Amniotic stem cell (primary cell): ENCODE measurements at regions not wholly inside any gene's neighbourhood (a gene's known extent, or its start where the extent isn't known, plus 50 kb on each side); places are given as distances from the start of the nearest gene placed in this dataset.
A peak's percentile ranks its signal among the peaks of the same experiment; 100 is the strongest.

Experiments
- DNase-seq: peaks from one replicate; lab custom pipeline; 2025; lab: John Stamatoyannopoulos, UW

DNA sequence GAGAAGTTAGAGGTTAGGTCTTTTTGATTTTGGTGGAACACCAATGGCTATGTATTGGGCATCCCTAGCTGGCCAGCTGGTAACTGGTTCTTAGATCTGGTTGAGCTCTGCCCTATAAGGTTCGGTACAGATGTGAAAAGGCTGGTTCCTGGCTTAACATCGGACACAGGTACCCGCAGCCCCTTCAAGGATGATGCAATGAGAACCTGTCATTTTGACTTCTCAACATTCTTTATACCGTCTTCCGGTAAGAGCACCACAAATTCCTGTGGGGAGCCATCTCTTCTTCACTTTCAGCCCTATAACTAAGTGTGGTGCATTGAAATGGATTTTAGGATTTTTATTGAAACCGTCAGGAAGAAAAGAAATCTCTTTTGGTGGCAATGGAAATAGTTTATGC, 222.8 kb downstream of the ADAMTS9 start:
- DNase-seq = no peak

- no peak for DNase-seq
These were observed 223.8 kb downstream of the ADAMTS9 start for GRCh38 chr3:64463981-64464380.

- DNase-seq = peak; percentile 69
These were observed 225.6 kb downstream of the ADAMTS9 start for GRCh38 chr3:64462203-64462602.

DNA sequence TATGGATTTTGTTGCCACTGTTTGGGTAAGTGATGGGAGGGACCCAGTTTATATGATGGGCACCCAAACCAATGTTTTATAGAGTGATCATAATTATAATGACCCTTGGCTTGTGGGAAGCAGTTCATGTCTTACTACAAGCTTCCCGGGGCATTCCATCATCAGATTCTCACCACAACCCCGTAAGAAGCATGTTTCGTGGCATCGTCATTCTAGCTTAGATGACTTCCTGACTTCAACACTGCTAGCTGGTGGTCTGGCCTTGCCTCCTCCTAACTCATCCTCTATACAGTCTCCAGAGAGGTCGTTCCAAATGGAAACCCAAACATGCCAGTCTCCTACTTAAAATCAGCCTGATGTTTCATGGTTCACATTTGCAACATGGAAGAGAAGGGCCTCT, 226.9 kb downstream of the ADAMTS9 start:
- peak; percentile 35 for DNase-seq

GRCh38 chr3:64460141-64460730, 227.6 kb downstream of the ADAMTS9 start:
- no peak for DNase-seq

- DNase-seq = no peak
These were observed 228.1 kb downstream of the ADAMTS9 start for GRCh38 chr3:64459711-64460110.

DNA sequence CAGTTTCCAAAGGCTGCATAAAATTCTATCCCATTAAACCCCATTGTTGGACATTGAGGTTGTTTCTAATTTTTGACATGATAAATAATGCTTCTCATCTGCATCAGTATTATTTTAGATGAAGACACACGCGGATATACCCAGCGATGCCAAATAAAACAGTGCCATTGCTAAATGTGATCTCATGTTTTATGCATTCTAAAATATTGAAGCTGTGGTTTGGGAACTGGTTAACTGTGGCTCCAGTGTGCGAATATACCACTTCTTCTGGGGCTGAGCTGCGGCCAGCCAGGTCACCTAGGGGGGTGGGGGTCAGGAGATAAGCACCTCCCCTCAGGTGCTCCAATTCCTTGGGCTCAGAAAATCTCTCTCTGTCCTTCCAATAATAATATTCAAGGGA, 230.0 kb downstream of the ADAMTS9 start:
- no peak for DNase-seq

DNA sequence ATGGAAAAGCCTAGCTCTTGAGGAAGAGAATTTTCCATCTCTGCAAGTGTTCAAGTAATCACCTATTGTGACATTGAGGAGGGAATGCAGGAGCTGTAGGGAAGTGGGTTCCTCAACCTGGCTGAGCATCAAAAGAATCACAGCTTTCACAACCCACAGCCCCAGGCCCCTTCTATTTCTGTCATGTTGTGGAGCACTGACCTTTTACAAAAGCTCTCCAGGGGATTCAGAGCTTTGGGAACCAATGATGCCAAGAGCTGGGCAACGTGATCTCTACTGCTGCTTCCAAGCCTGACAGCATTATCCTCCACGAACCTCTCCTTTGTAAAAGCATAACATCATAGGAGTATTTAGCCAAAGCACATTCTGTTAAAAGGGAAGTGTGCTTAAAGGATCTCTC, 231.1 kb downstream of the ADAMTS9 start:
- DNase-seq = no peak

GRCh38 chr3:64455351-64455750, 230.1 kb upstream of the PRICKLE2 start:
- DNase-seq = no peak

GRCh38 chr3:64454768-64455167, 229.5 kb upstream of the PRICKLE2 start:
- DNase-seq = no peak

- no peak for DNase-seq
These were observed 228.9 kb upstream of the PRICKLE2 start for GRCh38 chr3:64454179-64454578.

- no peak for DNase-seq
These were observed 226.2 kb upstream of the PRICKLE2 start for GRCh38 chr3:64451283-64452012.

DNA sequence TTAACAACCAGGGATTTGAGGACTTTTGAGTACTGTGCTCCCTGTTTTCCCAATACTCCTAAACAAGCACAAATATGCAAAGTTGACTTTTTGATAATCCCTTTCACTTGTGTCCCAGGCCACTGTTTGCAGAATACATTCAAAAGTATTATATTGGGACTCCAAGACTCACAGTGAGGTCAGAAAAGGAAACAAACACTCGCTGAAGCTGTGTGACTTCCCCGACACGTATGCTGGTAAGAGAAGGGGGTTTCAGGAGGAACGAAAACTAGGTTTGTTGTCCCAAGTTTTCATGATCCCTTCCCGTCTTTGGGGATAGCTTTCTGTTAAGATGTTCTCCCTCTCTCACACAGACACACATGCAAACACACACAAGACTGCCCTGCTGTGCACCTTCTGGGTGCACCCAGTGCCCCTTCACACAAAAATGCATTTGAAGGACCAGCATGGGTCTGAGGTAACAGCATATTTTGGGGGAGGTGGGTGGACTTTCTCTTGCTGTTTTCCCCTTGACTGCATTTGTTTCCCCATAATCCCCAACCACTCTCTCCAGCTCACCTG, 225.2 kb upstream of the PRICKLE2 start:
- DNase-seq = no peak

DNA sequence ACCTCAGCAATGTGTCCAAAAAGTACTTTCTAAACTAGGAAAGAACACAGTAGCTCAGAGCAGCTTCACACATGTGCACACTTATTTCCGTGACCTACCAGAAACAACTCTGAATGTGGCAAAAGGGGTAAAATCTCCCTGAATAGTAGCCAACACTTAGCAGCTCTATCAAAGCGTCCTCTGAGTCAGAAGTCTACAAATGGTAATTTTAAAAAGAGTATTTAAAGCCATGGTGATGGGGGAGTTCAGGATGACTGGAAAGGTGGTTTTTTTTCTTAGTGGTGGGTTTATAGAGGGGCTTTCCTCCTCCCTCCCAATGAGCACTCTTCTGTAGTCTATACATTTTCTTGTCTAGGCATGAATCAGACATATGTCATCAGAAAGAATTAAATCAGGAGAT, 223.8 kb upstream of the PRICKLE2 start:
- no peak for DNase-seq

DNA sequence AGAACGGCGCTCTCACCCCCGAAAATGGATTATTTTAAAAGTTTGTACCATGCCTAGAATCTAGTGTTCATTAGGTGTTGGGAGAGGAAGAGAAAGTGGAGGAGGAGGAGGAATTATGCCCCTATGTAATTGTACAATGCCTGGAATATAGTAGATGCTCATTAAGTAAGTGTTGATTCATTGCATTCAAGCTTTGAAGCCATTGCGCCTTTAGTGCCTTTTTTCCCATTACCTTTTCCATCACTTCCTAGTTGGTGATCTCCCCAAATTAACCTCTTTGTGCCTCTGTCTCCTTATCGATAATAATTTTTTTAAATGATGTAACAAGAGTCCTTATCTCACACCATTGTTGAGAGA, 220.7 kb upstream of the PRICKLE2 start:
- DNase-seq = no peak

DNA sequence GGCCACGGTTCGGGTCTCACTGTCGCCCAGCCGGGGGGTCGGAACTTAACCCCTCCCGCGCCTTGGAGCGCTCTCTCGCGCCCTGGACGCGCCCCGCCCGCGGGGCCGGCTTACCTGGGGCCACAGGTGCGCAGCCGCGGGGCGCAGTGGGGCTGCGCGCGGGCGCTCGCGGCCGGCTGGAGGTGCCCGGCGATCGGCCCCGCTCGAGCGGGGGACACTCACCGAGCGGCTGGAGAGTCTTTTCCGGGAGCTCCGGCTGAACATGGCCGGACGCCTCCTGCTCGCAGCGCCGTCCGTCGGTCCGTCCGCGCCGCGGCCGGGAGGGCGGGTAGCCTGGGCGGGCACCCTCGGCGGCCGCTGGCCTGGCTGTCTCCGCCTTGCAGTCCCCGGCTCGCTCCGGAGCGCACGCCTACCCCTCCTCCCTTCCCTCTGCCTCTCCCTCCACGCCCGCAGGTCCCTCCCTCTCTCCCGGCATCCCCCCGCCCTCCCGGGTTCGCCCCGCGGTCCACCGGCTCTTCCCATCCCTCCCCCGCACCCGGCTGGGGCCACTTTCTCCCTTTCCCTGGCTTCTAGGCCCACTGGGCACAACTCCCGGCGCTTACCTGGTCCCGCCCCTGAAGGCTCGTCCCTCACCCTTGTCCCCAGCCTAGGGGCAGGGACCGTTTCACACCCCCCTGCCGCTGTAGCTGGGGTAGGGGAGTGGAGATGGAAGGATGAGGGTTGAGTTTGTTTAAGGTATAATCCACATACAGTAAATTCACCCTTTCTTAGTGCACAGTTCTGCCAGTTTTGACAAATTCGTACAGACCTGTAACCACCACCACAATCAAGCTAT, 220.1 kb upstream of the PRICKLE2 start:
- no peak for DNase-seq

- no peak for DNase-seq
These were observed 219.3 kb upstream of the PRICKLE2 start for GRCh38 chr3:64444490-64445108.

GRCh38 chr3:64443546-64444381, 218.5 kb upstream of the PRICKLE2 start:
- peak; percentile 67 for DNase-seq

DNA sequence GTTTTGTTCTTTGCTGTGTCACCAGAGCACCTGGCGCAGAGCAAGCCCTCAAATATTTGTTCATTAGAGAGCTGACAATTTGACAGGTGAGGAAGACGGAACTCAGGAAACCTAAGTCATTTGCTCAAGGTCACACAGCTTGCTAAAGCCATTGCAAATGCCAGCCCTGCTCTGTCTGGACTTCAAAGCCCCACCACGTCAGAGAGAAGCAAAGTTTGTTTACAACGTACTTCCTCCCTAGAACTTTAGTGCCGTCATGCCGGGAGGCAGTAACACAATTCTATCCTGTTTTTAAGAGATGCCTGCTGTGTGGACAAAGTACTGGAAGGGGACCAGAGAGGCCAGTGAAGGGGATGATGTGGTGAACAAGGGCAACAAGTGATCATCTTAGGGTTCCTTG, 216.6 kb upstream of the PRICKLE2 start:
- no peak for DNase-seq

DNA sequence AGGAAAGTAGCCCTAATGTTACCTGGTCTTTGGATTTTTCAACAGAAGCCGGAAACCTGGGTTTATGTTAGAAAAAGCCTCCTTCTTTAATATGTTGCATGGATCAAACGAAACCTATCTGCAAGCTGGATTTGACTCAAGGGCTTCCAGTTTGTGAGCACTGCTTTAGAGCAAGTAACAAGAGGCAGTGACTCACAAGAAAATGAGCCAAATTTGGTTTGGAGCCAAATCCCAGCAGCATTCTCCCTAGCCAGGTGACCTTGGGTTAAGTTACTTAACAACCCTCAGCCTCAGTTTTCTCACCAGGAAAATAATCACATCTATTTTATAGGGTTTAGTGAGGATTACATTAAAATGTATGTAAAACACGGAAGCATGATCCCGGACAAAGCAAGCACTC, 215.2 kb upstream of the PRICKLE2 start:
- DNase-seq = no peak

DNA sequence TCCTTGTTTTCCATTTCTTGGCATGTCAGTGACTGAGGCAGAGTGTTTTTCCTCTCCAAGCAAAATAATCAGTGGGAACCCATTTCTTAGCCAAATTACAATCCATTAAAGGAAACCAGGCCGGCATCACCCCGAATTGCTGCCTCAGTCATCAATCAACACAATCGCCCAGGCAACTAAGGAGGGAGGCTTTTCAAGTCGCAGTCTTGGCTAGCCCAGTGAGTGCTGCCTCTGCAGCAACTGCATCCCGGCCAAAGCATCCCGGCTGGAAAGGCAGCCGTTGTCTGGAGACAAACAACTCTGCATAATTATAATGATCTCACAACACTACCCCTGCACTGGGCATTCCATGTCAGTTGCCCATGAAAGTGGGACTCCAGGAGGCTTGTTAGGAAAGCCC, 213.5 kb upstream of the PRICKLE2 start:
- no peak for DNase-seq

GRCh38 chr3:64438066-64438465, 212.8 kb upstream of the PRICKLE2 start:
- DNase-seq = no peak
